CD4-positive, alpha-beta memory T cell (primary cell): ENCODE measurements at regions not wholly inside any gene's neighbourhood (a gene's known extent, or its start where the extent isn't known, plus 50 kb on each side); places are given as distances from the start of the nearest gene placed in this dataset.

Source experiments
- CTCF ChIA-PET: fragments of 350-600 bp; sonication (Branson Sonifier 250); formaldehyde crosslinking; loops from one replicate; lab custom pipeline; 2021; ENCODE audit warnings: inconsistent platforms; ENCODE audit not compliant: partially characterized antibody; lab: Charles Lee
- POLR2A ChIA-PET: fragments of 350-600 bp; sonication (Branson Sonifier 250); formaldehyde crosslinking; loops from one replicate; lab custom pipeline; 2021; ENCODE audit not compliant: partially characterized antibody; lab: Charles Lee
- DNase-seq, 5 donors: peaks; one replicate each; pipeline versions ENCODE4 v3.0.0 to v3.0.0-alpha.2; 2020 to 2022; ENCODE audit warnings: mixed read lengths in 1 of 5
- H3K27ac ChIP-seq: one replicate; pipeline ENCODE4 v1.7.0; 2013; ENCODE audit warnings: low read depth, low read length
- H3K27me3 ChIP-seq: 2 replicates; pipeline ENCODE4 v1.7.0; 2013; ENCODE audit warnings: mild to moderate bottlenecking, low read length, moderate library complexity; ENCODE audit not compliant: insufficient read depth
- H3K36me3 ChIP-seq: 2 replicates; pipeline ENCODE4 v1.7.0; 2013; ENCODE audit warnings: mild to moderate bottlenecking, low read length, moderate library complexity; ENCODE audit not compliant: insufficient read depth
- H3K4me1 ChIP-seq: 2 replicates; pipeline ENCODE4 v1.7.0; 2013; ENCODE audit warnings: mild to moderate bottlenecking, low read length, moderate library complexity; ENCODE audit not compliant: insufficient read depth
- H3K4me3 ChIP-seq, 2 donors: one replicate each; pipeline ENCODE4 v1.7.0; 2013; ENCODE audit warnings: low read length in 2 of 2, mild to moderate bottlenecking in 1 of 2
- H3K9me3 ChIP-seq, 2 donors: one replicate each; pipeline ENCODE4 v1.7.0; 2013; ENCODE audit warnings: low read length in 2 of 2, control low read depth in 1 of 2; ENCODE audit not compliant: control insufficient read depth in 1 of 2
- H3K27ac Mint-ChIP-seq, 7 donors: one replicate each; pipeline ENCODE4 v1.8.0; 2020 to 2021; ENCODE audit warnings: mixed read lengths in 7 of 7, mild to moderate bottlenecking in 6 of 7, inconsistent platforms in 3 of 7, moderate library complexity in 3 of 7
- H3K27me3 Mint-ChIP-seq, 2 donors: one replicate each; pipeline ENCODE4 v1.8.0; 2020 to 2021; ENCODE audit warnings: mixed read lengths in 2 of 2
- H3K36me3 Mint-ChIP-seq, 2 donors: one replicate each; pipeline ENCODE4 v1.8.0; 2020 to 2021; ENCODE audit warnings: mixed read lengths in 2 of 2, inconsistent platforms in 1 of 2, mild to moderate bottlenecking in 1 of 2
- H3K4me1 Mint-ChIP-seq, 4 donors: one replicate each; pipeline ENCODE4 v1.8.0; 2020 to 2021; ENCODE audit warnings: mixed read lengths in 4 of 4, mild to moderate bottlenecking in 1 of 4
- H3K4me3 Mint-ChIP-seq, 8 donors: one replicate each; pipeline ENCODE4 v1.8.0; 2020 to 2021; ENCODE audit warnings: mixed read lengths in 8 of 8, mild to moderate bottlenecking in 7 of 8, moderate library complexity in 6 of 8, inconsistent platforms in 3 of 8
- H3K9me3 Mint-ChIP-seq, 8 donors: one replicate each; pipeline ENCODE4 v1.8.0; 2020 to 2021; ENCODE audit warnings: mixed read lengths in 8 of 8, mild to moderate bottlenecking in 5 of 8, inconsistent platforms in 3 of 8, moderate library complexity in 1 of 8
- intact Hi-C: fragments of 100-400 bp; cut with micrococcal nuclease; formaldehyde crosslinking; loops from one replicate; pipeline ENCODE4 v1.15.1; 2023

DNA sequence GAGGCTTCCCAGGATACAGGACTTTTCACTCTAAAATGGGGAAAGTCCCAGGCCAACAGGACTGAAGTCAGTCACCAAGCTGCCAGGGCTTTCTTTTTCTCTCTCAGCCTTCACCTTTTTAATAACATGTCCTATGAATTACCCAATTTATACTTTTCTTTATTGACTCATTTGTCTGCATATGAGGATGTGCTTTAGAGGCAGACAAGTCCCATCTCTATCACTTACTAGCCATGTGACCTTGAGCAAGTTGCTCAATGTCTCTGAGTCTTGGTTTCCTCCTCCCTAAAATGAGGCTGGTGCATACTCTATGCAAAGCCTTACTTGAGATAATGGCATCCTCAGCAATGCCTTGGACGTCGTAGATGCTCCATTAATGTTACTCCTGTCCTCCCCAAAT, 98.1 kb upstream of the TMPO start:
- H3K4me3 Mint-ChIP-seq, result no peak overlapping the region
- H3K4me3 ChIP-seq, result no peak overlapping the region
- POLR2A ChIA-PET, result no interaction called here
- H3K9me3 Mint-ChIP-seq, result no peaks in the 10 kb centered on the region
- no peak overlapping the region for H3K27ac ChIP-seq
- CTCF ChIA-PET, result interaction anchor here (0.9 to 2.1 kb wide), 3 partner anchors 9 to 99 kb away, joined by 3 to 4 read pairs (median 3); partner anchors contain the start of gene TMPO
- H3K4me1 Mint-ChIP-seq, result no peaks in the 10 kb centered on the region
- H3K36me3 Mint-ChIP-seq, result no peaks in the 10 kb centered on the region
- no peaks in the 10 kb centered on the region for H3K4me1 ChIP-seq
- H3K27me3 ChIP-seq, result no peaks in the 10 kb centered on the region
- intact Hi-C loops, result no loop called here
- no peak for DNase-seq
- H3K27ac Mint-ChIP-seq, result no peak overlapping the region
- H3K27me3 Mint-ChIP-seq, result peaks cover 3 to 8% of the 10 kb centered on the region in 2 donors
- H3K9me3 ChIP-seq, result no peaks in the 10 kb centered on the region
- no peaks in the 10 kb centered on the region for H3K36me3 ChIP-seq

DNA sequence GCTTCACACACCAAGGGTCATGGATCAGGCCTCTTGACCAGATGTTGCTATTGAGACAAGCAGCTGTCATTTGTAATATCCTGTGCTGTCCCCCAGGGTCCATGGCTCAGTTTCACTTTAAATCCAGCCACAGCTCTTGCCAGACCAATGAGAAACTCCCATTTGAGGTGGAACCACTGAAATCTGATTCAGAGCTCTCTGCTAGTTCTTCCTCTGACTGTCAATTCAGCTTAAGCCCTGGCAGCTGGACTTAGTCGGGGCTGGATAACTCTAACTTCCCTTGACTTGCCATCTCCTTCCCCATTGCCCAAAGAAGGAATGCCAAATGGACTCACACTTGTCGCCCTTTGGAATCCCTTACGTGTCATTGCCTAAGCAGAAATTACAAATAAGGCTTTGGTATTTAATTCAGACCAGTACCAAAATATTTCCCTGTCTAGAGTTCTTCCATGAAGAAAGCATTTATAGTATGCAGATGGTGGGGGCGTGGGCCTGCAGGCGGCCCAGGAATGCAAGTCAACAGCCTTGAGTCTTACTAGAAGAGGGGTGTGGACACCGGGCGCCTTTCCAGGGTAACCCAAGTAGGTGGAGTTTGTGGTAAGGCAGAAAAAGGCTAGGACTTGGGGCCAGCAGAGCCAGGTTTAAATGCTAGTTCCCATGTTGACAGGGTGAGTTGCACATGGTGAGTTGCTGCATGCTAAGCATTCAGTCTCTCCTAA, 96.9 kb upstream of the TMPO start:
- H3K9me3 ChIP-seq, result no peaks in the 10 kb centered on the region
- POLR2A ChIA-PET, result no interaction called here
- CTCF ChIA-PET, result interaction anchor here (0.6 to 2.1 kb wide), 4 partner anchors 10 to 114 kb away, joined by 3 to 4 read pairs (median 3); no protein-coding TSS in a partner anchor
- peaks cover 3 to 8% of the 10 kb centered on the region in 2 donors for H3K27me3 Mint-ChIP-seq
- no peaks in the 10 kb centered on the region for H3K4me1 ChIP-seq
- no peaks in the 10 kb centered on the region for H3K36me3 Mint-ChIP-seq
- H3K4me3 Mint-ChIP-seq, result no peak overlapping the region
- H3K9me3 Mint-ChIP-seq, result no peaks in the 10 kb centered on the region
- peak overlapping the region in 1 of 7 donors; percentile 17 for H3K27ac Mint-ChIP-seq
- no peak for DNase-seq
- H3K36me3 ChIP-seq, result no peaks in the 10 kb centered on the region
- no peaks in the 10 kb centered on the region for H3K4me1 Mint-ChIP-seq
- H3K27me3 ChIP-seq, result no peaks in the 10 kb centered on the region
- intact Hi-C loops, result no loop called here
- H3K27ac ChIP-seq, result no peak overlapping the region
- no peak overlapping the region for H3K4me3 ChIP-seq

DNA sequence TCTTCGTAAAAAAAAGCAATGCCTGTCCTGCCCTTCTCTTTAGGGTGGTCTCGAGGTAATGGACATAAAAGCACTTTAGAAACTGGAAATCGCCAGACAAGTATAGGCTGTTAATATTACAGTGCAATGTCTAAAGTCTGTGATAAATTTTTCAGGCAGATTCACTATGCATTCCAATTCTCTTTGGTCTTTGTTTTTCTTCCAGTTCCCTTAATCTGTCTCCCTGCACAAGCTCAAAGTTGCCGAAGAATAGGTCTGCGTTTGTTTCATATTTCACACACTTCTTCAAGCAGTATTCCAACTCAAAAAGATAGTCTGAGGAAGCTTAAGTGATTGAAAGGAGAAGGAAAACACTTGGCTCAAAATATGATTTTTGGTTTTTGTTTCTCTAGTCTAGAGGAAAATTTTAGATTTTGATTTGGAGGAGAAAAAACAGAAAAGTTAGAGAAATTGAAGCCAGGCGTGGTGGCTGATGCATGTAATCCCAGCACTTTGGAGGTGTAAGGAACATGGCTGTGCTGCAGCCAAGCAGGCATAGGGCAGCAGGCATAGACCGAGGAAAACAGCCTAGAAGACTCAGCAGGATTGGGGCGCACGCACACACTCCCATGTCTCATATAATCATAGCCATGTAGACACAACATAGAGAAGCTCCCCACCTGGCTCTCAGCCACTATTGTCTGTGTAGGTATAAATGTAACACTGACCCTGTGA, 96.2 kb upstream of the TMPO start:
- no peak overlapping the region for H3K4me3 ChIP-seq
- no peaks in the 10 kb centered on the region for H3K9me3 ChIP-seq
- Mint-ChIP-seq H3K36me3 (no peaks in the 10 kb centered on the region), H3K27ac (no peak overlapping the region), H3K27me3 (peaks cover 3 to 8% of the 10 kb centered on the region in 2 donors), H3K4me1 (no peaks in the 10 kb centered on the region), H3K9me3 (no peaks in the 10 kb centered on the region), H3K4me3 (no peak overlapping the region)
- intact Hi-C loops, result no loop called here
- H3K4me1 ChIP-seq, result no peaks in the 10 kb centered on the region
- H3K27ac ChIP-seq, result no peak overlapping the region
- no peak for DNase-seq
- H3K36me3 ChIP-seq, result no peaks in the 10 kb centered on the region
- CTCF ChIA-PET, result no interaction called here
- H3K27me3 ChIP-seq, result no peaks in the 10 kb centered on the region
- POLR2A ChIA-PET, result no interaction called here

DNA sequence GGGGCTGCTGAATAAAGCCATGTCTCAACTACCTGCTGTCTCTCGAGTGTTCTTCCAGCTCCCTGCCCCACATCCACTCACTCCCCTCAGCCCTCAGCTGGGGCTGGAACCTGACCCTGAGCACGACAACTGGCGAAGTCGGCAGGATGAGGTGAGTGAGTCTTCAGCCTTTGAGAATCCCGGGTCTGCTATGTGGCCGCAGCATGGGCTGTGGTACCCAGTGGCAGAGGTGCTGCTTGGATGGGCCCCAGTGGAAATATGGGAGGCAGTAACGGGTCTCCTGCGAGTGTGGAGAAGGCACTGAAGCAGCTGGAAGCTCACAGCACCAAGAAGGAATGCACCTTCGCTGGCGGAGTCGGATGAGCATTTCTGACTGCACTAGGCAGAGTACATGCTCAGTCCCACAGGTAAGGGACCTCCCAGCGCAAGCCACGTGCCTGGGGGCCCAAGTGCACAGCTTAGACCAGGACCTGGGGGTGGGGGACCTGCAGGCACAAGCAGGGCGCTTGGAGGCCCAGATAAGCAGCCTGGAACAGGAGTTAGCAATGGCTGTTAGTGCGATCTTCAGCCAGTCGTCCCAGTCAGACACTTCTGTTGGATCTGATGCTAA, 95.5 kb upstream of the TMPO start:
- POLR2A ChIA-PET, result no interaction called here
- Mint-ChIP-seq H3K27me3 (peaks cover 0 to 8% of the 10 kb centered on the region in 2 donors), H3K27ac (no peak overlapping the region), H3K4me1 (peaks cover 0 to 2% (median 0%) of the 10 kb centered on the region in 4 donors), H3K4me3 (no peak overlapping the region), H3K36me3 (no peaks in the 10 kb centered on the region), H3K9me3 (no peaks in the 10 kb centered on the region)
- Histone ChIP-seq H3K9me3 (no peaks in the 10 kb centered on the region), H3K36me3 (no peaks in the 10 kb centered on the region), H3K4me1 (no peaks in the 10 kb centered on the region), H3K27me3 (no peaks in the 10 kb centered on the region), H3K4me3 (no peak overlapping the region), H3K27ac (no peak overlapping the region)
- intact Hi-C loops, result no loop called here
- no peak for DNase-seq
- CTCF ChIA-PET, result no interaction called here

DNA sequence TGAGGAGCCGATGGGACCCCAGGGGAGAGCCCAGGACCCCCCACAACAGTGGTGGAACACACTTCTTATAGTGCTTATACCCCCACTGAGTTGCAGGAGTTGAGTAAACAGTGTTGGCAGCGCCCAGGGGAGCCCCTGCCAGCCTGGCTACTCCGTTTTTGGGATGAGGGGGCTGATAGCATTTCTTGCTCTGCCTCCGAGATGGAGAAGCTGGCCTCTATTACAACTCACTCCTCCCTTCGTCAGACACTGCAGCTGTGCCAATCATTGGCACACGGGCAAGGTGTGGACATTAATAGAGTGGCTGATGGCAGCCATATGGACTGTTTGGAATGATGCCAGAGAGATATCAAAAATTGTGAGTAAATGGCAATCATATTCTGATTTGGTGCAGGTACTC, 94.9 kb upstream of the TMPO start:
- H3K4me1 Mint-ChIP-seq, result peaks cover 0 to 3% (median 0%) of the 10 kb centered on the region in 4 donors
- no peaks in the 10 kb centered on the region for H3K36me3 ChIP-seq
- POLR2A ChIA-PET, result no interaction called here
- H3K4me1 ChIP-seq, result no peaks in the 10 kb centered on the region
- no peaks in the 10 kb centered on the region for H3K36me3 Mint-ChIP-seq
- CTCF ChIA-PET, result no interaction called here
- H3K4me3 Mint-ChIP-seq, result no peak overlapping the region
- no peaks in the 10 kb centered on the region for H3K9me3 Mint-ChIP-seq
- no peak overlapping the region for H3K27ac ChIP-seq
- no peaks in the 10 kb centered on the region for H3K9me3 ChIP-seq
- H3K4me3 ChIP-seq, result no peak overlapping the region
- intact Hi-C loops, result no loop called here
- no peaks in the 10 kb centered on the region for H3K27me3 ChIP-seq
- H3K27me3 Mint-ChIP-seq, result peaks cover 0 to 8% of the 10 kb centered on the region in 2 donors
- no peak overlapping the region for H3K27ac Mint-ChIP-seq
- DNase-seq, result no peak

DNA sequence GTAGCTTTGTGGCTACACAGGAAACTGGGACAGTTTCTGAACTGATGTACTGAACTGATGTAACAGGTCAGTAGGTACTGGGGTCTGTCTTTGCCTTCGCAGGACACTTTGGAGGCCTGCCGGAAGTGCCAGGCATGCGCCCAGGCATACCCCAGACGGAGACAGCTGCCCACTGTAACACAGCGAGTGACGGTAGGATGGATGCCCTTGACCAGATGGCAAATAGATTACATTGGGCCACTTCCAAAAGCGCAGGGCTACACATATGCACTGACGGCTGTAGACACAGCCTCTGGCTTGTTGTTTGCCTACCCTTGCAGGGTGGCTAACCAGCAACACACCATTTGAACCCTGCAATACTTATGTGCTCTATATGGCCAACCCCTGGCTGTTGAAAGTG, 94.1 kb upstream of the TMPO start:
- peaks cover 0 to 7% of the 10 kb centered on the region in 2 donors for H3K27me3 Mint-ChIP-seq
- CTCF ChIA-PET, result no interaction called here
- intact Hi-C loops, result no loop called here

DNA sequence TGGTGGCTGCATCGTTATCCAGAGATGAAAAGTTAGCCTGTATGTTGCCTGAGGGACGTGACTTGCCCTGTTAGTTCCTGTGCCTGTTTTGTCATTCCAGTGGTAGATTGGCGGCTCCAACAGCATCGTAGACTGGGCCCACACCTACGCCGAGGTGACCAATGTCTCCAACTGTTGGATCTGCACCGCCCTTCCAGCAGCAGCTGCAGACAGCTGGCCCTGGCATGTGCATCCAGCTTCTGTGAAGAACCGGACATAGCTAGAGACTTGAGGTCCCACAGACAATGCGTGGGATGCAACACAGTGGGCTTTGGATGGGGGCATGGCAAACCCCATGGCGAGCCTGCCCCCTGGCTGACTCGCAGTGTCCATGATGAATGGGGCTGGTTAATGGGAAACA, 93.0 kb upstream of the TMPO start:
- Histone ChIP-seq H3K27ac (no peak overlapping the region), H3K9me3 (no peaks in the 10 kb centered on the region), H3K36me3 (no peaks in the 10 kb centered on the region), H3K4me3 (no peak overlapping the region), H3K27me3 (no peaks in the 10 kb centered on the region), H3K4me1 (no peaks in the 10 kb centered on the region)
- no peak overlapping the region for H3K27ac Mint-ChIP-seq
- CTCF ChIA-PET, result no interaction called here
- H3K4me1 Mint-ChIP-seq, result peaks cover 0 to 3% (median 0%) of the 10 kb centered on the region in 4 donors
- intact Hi-C loops, result no loop called here
- no peaks in the 10 kb centered on the region for H3K36me3 Mint-ChIP-seq
- H3K4me3 Mint-ChIP-seq, result no peak overlapping the region
- POLR2A ChIA-PET, result no interaction called here
- no peak for DNase-seq
- H3K9me3 Mint-ChIP-seq, result no peaks in the 10 kb centered on the region
- peaks cover 0 to 5% of the 10 kb centered on the region in 2 donors for H3K27me3 Mint-ChIP-seq

More for the DNA sequence above, 94.1 kb upstream of the TMPO start:
- H3K4me1 Mint-ChIP-seq, result peaks cover 0 to 3% (median 0%) of the 10 kb centered on the region in 4 donors
- no peaks in the 10 kb centered on the region for H3K9me3 Mint-ChIP-seq
- POLR2A ChIA-PET, result no interaction called here
- H3K36me3 Mint-ChIP-seq, result no peaks in the 10 kb centered on the region
- no peak overlapping the region for H3K4me3 ChIP-seq
- DNase-seq, result no peak
- H3K4me1 ChIP-seq, result no peaks in the 10 kb centered on the region
- H3K27ac Mint-ChIP-seq, result peak overlapping the region in 1 of 7 donors; percentile 53
- no peaks in the 10 kb centered on the region for H3K27me3 ChIP-seq
- H3K9me3 ChIP-seq, result no peaks in the 10 kb centered on the region
- H3K4me3 Mint-ChIP-seq, result no peak overlapping the region
- H3K36me3 ChIP-seq, result no peaks in the 10 kb centered on the region
- no peak overlapping the region for H3K27ac ChIP-seq
